ENCODE measurements at regions not wholly inside any gene's neighbourhood (a gene's known extent, or its start where the extent isn't known, plus 50 kb on each side); places are given as distances from the start of the nearest gene placed in this dataset.
"Not testable (repeated sequence)": the region's sequence is repeated elsewhere in the genome, so short reads cannot be mapped to it uniquely, and the experiment has no call there.

- peak; percentile 42 for TF ChIP-seq CTCF (IDR thresholded peaks at IDR 0.05; ENCODE audit: control insufficient read depth, extremely low read depth, insufficient read depth)
- not testable (repeated sequence) for DNase-seq (ENCODE audit: low read depth); H3K4me3 ChIP-seq (ENCODE audit: low read depth, low read length)
Measured at GRCh38 chr10:42177793-42178689, 460.3 kb downstream of the ZNF33B start.

- no peak for DNase-seq (ENCODE audit: low read depth)
- H3K4me3 ChIP-seq (ENCODE audit: low read depth, low read length), result no peak overlapping the region
- TF ChIP-seq CTCF (IDR thresholded peaks at IDR 0.05; ENCODE audit: control insufficient read depth, extremely low read depth, insufficient read depth), result no peak
Measured at GRCh38 chr10:42177077-42177792, 461.1 kb downstream of the ZNF33B start.

GRCh38 chr10:42150428-42151061, 487.8 kb downstream of the ZNF33B start:
- DNase-seq (ENCODE audit: low read depth), result no peak
- no peak overlapping the region for H3K4me3 ChIP-seq (ENCODE audit: low read depth, low read length)
- TF ChIP-seq CTCF (IDR thresholded peaks at IDR 0.05; ENCODE audit: control insufficient read depth, extremely low read depth, insufficient read depth), result no peak

- H3K4me3 ChIP-seq (ENCODE audit: low read depth, low read length), result no peak overlapping the region
- no peak for DNase-seq (ENCODE audit: low read depth)
- TF ChIP-seq CTCF (IDR thresholded peaks at IDR 0.05; ENCODE audit: control insufficient read depth, extremely low read depth, insufficient read depth), result no peak
Measured at GRCh38 chr10:42149722-42150427, 488.5 kb downstream of the ZNF33B start.

- no peak for DNase-seq (ENCODE audit: low read depth)
- no peak overlapping the region for H3K4me3 ChIP-seq (ENCODE audit: low read depth, low read length)
- no peak for TF ChIP-seq CTCF (IDR thresholded peaks at IDR 0.05; ENCODE audit: control insufficient read depth, extremely low read depth, insufficient read depth)
Measured at GRCh38 chr10:42149027-42149700, 489.2 kb downstream of the ZNF33B start.

GRCh38 chr10:42146165-42146564, 492.2 kb downstream of the ZNF33B start:
- H3K4me3 ChIP-seq (ENCODE audit: low read depth, low read length); DNase-seq (ENCODE audit: low read depth): not testable (repeated sequence)

- DNase-seq (ENCODE audit: low read depth); H3K4me3 ChIP-seq (ENCODE audit: low read depth, low read length): not testable (repeated sequence)
Measured at GRCh38 chr10:42138023-42138422, 500.3 kb downstream of the ZNF33B start.
